Neural progenitor cell (in vitro differentiated cells): ENCODE measurements at regions not wholly inside any gene's neighbourhood (a gene's known extent, or its start where the extent isn't known, plus 50 kb on each side); places are given as distances from the start of the nearest gene placed in this dataset.

Experiments
- DNase-seq: peaks from one replicate; pipeline ENCODE4 v3.0.0-alpha.2; 2016; ENCODE audit warnings: low spot score
- H2AFZ ChIP-seq: fragments of 200-600 bp; sonication (generic); replicated peaks from 2 replicates; pipeline ENCODE4 v1.6.1; 2016; ENCODE audit warnings: antibody characterized with exemption
- H3F3A ChIP-seq: fragments of 200-600 bp; sonication (generic); 2 replicates; pipeline ENCODE4 v1.6.1; 2016; ENCODE audit warnings: antibody characterized with exemption, low read depth
- H3K27ac ChIP-seq: fragments of 200-600 bp; sonication (generic); 2 replicates; pipeline ENCODE4 v1.5.1; 2016; ENCODE audit warnings: mild to moderate bottlenecking
- H3K27me3 ChIP-seq: fragments of 200-600 bp; sonication (generic); 2 replicates; pipeline ENCODE4 v1.6.1; 2016; ENCODE audit warnings: mild to moderate bottlenecking, moderate library complexity
- H3K36me3 ChIP-seq: fragments of 200-600 bp; sonication (generic); 2 replicates; pipeline ENCODE4 v1.5.1; 2016
- H3K4me1 ChIP-seq: fragments of 200-600 bp; sonication (generic); 2 replicates; pipeline ENCODE4 v1.6.1; 2016; ENCODE audit warnings: mixed run types
- H3K4me2 ChIP-seq: fragments of 200-600 bp; sonication (generic); 2 replicates; pipeline ENCODE4 v1.6.1; 2016
- H3K4me3 ChIP-seq: fragments of 200-600 bp; sonication (generic); 2 replicates; pipeline ENCODE4 v1.5.1; 2016
- H3K79me2 ChIP-seq: fragments of 200-600 bp; sonication (generic); 2 replicates; pipeline ENCODE4 v1.6.1; 2016; ENCODE audit warnings: low read depth
- H3K9ac ChIP-seq: fragments of 200-600 bp; sonication (generic); 2 replicates; pipeline ENCODE4 v1.6.1; 2016
- H3K9me3 ChIP-seq: fragments of 200-600 bp; sonication (generic); 2 replicates; pipeline ENCODE4 v1.5.1; 2016; ENCODE audit warnings: low read depth
- H4K20me1 ChIP-seq: fragments of 200-600 bp; sonication (generic); 2 replicates; pipeline ENCODE4 v1.6.1; 2016; ENCODE audit warnings: low read depth
- H3K27ac Mint-ChIP-seq: 3 replicates; pipeline ENCODE4 v1.8.0; 2021; ENCODE audit warnings: mixed read lengths
- H3K27me3 Mint-ChIP-seq: 2 replicates; pipeline ENCODE4 v1.8.0; 2022; ENCODE audit warnings: low read depth, mild to moderate bottlenecking, inconsistent platforms, moderate library complexity, mixed read lengths; ENCODE audit not compliant: insufficient read depth
- H3K36me3 Mint-ChIP-seq: 3 replicates; pipeline ENCODE4 v1.8.0; 2021; ENCODE audit warnings: mixed read lengths
- H3K4me1 Mint-ChIP-seq: 3 replicates; pipeline ENCODE4 v1.8.0; 2021; ENCODE audit warnings: mixed read lengths
- H3K4me3 Mint-ChIP-seq: 3 replicates; pipeline ENCODE4 v1.8.0; 2021; ENCODE audit warnings: mild to moderate bottlenecking, moderate library complexity, mixed read lengths
- H3K9me3 Mint-ChIP-seq: 3 replicates; pipeline ENCODE4 v1.8.0; 2020; ENCODE audit warnings: mixed read lengths
- CTCF ChIP-seq: fragments of 200-600 bp; sonication (generic); IDR thresholded peaks from 2 replicates; pipeline ENCODE4 v1.5.1; 2017; ENCODE audit warnings: antibody characterized with exemption, mild to moderate bottlenecking
- EZH2 ChIP-seq: fragments of 200-600 bp; sonication (generic); IDR thresholded peaks from 2 replicates; pipeline ENCODE4 v1.6.1; 2017; ENCODE audit warnings: antibody characterized with exemption, mild to moderate bottlenecking, moderate library complexity
- EZH2phosphoT487 ChIP-seq: fragments of 200-600 bp; sonication (generic); IDR thresholded peaks from 2 replicates; pipeline ENCODE4 v1.6.1; 2017; ENCODE audit warnings: antibody characterized with exemption

GRCh38 chr10:131683941-131684340 lies 216.9 kb upstream of the PPP2R2D start:
- no peaks in the 10 kb centered on the region for H3K79me2 ChIP-seq
- H3K4me3 ChIP-seq, result no peak overlapping the region
- H4K20me1 ChIP-seq, result no peaks in the 10 kb centered on the region
- H3K9me3 ChIP-seq, result no peaks in the 10 kb centered on the region
- Mint-ChIP-seq H3K4me3 (no peak overlapping the region), H3K36me3 (no peaks in the 10 kb centered on the region), H3K27me3 (peaks cover 12% of the 10 kb centered on the region), H3K27ac (no peak overlapping the region), H3K9me3 (no peaks in the 10 kb centered on the region), H3K4me1 (peaks cover 41% of the 10 kb centered on the region)
- H3K27ac ChIP-seq, result no peak overlapping the region
- no peak overlapping the region for H2AFZ ChIP-seq
- no peaks in the 10 kb centered on the region for H3K27me3 ChIP-seq
- H3K9ac ChIP-seq, result no peak overlapping the region
- peaks cover 28% of the 10 kb centered on the region for H3K4me1 ChIP-seq
- peaks cover 21% of the 10 kb centered on the region for H3F3A ChIP-seq
- H3K4me2 ChIP-seq, result no peak overlapping the region
- H3K36me3 ChIP-seq, result no peaks in the 10 kb centered on the region
- TF ChIP-seq EZH2, result no peak
- TF ChIP-seq EZH2phosphoT487, result no peak
- no peak for TF ChIP-seq CTCF
- no peak for DNase-seq

- Histone ChIP-seq H3K36me3 (no peaks in the 10 kb centered on the region), H2AFZ (no peak overlapping the region), H3F3A (peaks cover 21% of the 10 kb centered on the region), H3K9ac (no peak overlapping the region), H3K4me3 (no peak overlapping the region), H3K4me2 (no peak overlapping the region), H3K4me1 (peaks cover 29% of the 10 kb centered on the region), H3K9me3 (no peaks in the 10 kb centered on the region), H3K27ac (no peak overlapping the region), H3K79me2 (no peaks in the 10 kb centered on the region), H4K20me1 (no peaks in the 10 kb centered on the region), H3K27me3 (no peaks in the 10 kb centered on the region)
- peaks cover 9% of the 10 kb centered on the region for H3K27me3 Mint-ChIP-seq
- no peak overlapping the region for H3K27ac Mint-ChIP-seq
- H3K4me1 Mint-ChIP-seq, result peaks cover 35% of the 10 kb centered on the region
- no peaks in the 10 kb centered on the region for H3K36me3 Mint-ChIP-seq
- no peak for DNase-seq
- TF ChIP-seq CTCF, result no peak
- TF ChIP-seq EZH2phosphoT487, result no peak
- no peak for TF ChIP-seq EZH2
- H3K4me3 Mint-ChIP-seq, result no peak overlapping the region
- no peaks in the 10 kb centered on the region for H3K9me3 Mint-ChIP-seq
Measured at GRCh38 chr10:131685007-131685406, 215.8 kb upstream of the PPP2R2D start.

GRCh38 chr10:131685576-131685975 lies 215.2 kb upstream of the PPP2R2D start:
- H3K27me3 Mint-ChIP-seq, result peaks cover 9% of the 10 kb centered on the region
- H3K4me3 Mint-ChIP-seq, result no peak overlapping the region
- H3K27ac Mint-ChIP-seq, result peak overlapping the region; percentile 65

More at GRCh38 chr10:131685576-131685975, 215.2 kb upstream of the PPP2R2D start:
- H3K9ac ChIP-seq, result no peak overlapping the region
- H2AFZ ChIP-seq, result no peak overlapping the region
- H3K36me3 Mint-ChIP-seq, result no peaks in the 10 kb centered on the region
- no peaks in the 10 kb centered on the region for H3K79me2 ChIP-seq
- no peak overlapping the region for H3K4me2 ChIP-seq
- H3K36me3 ChIP-seq, result no peaks in the 10 kb centered on the region
- H3F3A ChIP-seq, result peaks cover 21% of the 10 kb centered on the region
- no peaks in the 10 kb centered on the region for H3K9me3 Mint-ChIP-seq
- no peaks in the 10 kb centered on the region for H3K9me3 ChIP-seq
- peaks cover 33% of the 10 kb centered on the region for H3K4me1 Mint-ChIP-seq
- H4K20me1 ChIP-seq, result no peaks in the 10 kb centered on the region
- no peak for TF ChIP-seq EZH2phosphoT487
- TF ChIP-seq CTCF, result no peak
- TF ChIP-seq EZH2, result no peak
- DNase-seq, result no peak
- no peak overlapping the region for H3K4me3 ChIP-seq
- H3K27me3 ChIP-seq, result no peaks in the 10 kb centered on the region
- no peak overlapping the region for H3K27ac ChIP-seq
- peaks cover 29% of the 10 kb centered on the region for H3K4me1 ChIP-seq
